NCI-H748 treated with DMSO at 0.1 percent for 48 hours (cell line): ENCODE measurements at regions not wholly inside any gene's neighbourhood (a gene's known extent, or its start where the extent isn't known, plus 50 kb on each side); places are given as distances from the start of the nearest gene placed in this dataset.
A peak's percentile ranks its signal among the peaks of the same experiment; 100 is the strongest.

Source experiments
- DNase-seq: peaks from one replicate; lab custom pipeline; 2025; lab: John Stamatoyannopoulos, UW

DNA sequence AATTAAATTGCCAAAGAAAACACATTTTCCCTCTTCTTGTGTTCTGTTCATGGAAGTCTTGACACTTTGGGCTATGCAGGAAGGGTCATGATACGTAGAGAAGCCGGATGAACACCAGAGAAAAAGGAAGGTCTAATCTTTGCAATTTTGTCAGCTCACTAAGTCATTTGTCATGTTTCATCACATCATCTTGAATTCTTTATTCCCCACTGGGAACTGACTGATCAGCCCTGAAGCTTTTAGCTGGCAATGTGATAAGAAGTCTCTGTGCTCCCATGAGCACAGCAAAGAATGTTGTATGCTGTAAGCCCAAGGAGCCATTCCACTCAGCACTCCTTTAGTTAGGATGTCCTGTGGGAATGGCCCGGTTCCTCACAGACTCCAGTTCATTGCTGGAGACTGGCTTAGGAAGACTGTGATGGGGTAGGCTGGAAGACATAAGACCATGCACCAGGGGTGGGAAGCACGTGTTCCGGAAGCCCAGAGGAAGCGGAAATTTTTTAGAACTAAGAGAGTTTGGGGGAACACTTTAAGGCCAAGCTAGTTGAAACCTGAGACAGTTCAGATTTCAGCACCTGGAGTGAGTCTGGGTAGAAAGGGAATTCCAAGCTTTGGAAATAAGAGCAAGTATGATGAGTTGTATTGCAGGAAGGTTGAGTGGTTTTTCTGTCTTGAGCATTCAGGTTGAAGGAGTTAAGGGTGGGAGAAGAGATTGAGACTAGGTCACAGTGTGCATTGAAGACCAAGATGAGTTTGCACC lies 306.7 kb upstream of the MTNR1B start:
- no peak for DNase-seq

DNA sequence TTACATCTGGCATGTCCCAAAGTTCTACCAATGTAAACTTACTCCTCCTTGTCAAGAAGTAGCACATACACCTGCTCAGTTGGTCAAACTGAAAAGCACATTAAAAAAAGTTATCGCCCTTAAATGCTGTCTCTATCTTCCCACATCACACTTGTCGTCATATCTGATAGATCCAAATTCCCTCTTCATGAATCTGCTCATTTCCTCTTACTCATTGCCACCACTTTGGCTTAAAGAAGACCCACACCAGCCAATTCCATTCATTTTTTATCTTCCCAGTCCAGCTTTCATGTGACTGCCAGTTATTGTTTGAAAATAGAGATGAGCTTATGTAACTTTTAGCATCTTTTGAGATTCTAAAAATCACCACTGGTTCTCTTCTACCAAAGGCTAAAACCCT lies 305.9 kb upstream of the MTNR1B start:
- DNase-seq: no peak

- peak; percentile 76 for DNase-seq
Measured at GRCh38 chr11:92667486-92668152, 301.8 kb upstream of the MTNR1B start.

- DNase-seq: peak; percentile 12
Measured at GRCh38 chr11:92670308-92670890, 299.1 kb upstream of the MTNR1B start.

- no peak for DNase-seq
Measured at GRCh38 chr11:92671081-92671480, 298.4 kb upstream of the MTNR1B start.

GRCh38 chr11:92675303-92675702 lies 294.1 kb upstream of the MTNR1B start:
- DNase-seq: no peak

DNA sequence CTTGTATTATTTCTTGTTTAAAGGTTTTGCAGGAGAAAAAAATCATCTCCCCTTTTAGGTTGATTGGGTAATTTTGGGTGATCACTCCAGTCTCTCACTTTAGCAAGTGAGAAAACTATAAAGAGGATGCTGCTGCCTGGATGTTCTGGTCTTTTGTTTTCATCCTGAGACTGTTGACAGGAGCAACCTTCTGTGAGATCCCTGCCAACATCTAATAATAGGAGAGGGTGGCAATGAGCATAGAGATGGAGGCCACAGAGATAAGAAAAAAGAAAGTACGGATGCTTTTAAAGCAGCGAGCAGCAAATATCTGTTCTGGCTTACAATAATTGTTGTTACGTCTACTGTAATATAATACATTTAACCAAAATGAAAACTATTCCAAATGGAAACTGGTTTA lies 293.6 kb upstream of the MTNR1B start:
- no peak for DNase-seq

DNA sequence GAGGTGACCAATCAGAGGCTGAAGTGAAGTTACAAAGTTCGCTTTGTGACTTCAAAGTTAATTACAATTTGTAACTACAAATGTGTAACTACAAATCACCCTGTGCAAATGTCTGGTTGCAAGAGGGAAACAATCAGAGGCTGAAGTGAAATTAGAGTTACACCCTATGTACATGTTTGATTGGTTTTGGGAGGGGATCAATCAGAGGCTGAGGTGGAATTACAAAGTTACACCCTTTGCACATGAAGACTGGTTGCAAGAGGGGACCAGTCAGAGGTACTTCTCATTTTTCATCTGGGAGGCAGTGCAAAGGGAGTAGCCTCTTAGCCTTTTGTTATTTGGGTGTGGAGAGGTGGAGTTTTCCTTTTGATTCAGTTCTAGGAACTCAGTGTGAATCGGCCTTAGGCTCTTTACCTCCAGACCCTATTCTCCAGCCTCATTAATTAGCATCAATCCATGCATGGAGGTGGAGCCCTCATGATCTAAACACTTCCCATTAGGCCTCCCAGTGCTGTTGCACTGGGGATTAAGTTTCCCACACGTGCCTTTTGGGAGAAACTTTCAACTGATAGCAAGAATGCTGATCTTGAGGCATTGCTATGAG lies 291.3 kb upstream of the MTNR1B start:
- DNase-seq: no peak

DNA sequence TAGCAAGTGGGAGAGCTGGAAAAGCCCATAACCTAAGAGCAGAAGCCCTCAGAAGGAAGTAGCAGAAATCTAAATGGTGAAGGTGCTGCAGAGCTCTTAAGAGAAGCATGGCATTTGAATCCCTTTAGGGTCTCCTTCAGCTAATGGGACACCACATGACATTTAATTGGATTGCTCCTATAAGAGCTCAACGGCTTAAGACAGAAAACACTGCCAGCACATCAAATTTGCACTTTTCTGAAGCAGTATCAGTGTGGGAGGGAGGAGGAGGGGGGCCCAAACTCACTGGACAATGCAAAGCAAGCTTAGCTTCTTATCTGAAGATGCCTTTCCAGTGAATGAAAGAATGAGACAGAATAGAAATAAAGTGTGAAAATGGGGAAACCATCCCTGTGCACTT lies 287.9 kb upstream of the MTNR1B start:
- DNase-seq: no peak

DNA sequence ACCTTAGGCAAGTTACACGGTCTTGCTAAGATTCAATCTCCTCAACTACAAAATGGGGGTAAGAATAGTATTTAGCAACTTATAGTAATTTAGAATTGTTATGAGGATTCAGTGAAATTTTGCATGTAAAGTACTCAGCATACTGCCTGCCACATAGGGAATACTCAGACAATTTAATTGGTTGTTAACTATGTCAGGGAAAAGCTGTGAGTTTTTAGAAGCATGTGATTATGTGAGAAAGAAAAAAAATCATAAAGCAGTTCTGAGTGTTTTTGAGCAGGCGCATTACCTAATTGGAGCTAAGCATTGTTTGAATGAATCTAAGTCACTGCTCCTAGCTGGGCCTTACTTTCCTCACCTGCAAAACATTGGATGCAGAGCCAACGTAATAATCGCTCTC lies 287.3 kb upstream of the MTNR1B start:
- DNase-seq: no peak

GRCh38 chr11:92682952-92683351 lies 286.5 kb upstream of the MTNR1B start:
- no peak for DNase-seq

DNA sequence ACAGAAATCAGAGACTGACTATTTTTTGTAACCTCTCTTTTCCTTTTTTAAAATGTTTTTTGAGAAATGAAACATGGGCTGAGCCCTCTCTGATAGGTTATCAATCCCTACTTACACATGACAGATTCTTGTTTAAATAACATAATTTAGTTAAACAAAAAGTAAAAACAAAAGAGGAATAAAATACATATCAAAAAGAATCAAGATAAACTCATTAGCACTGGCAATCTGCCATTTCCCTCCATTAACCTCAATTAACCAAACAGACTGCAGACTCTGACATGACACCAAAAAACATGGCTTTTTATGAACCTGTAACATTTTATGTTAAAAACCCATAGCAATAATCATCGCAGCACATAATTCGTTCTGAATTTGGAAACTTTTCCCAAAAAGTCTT lies 284.4 kb upstream of the MTNR1B start:
- peak; percentile 57 for DNase-seq

GRCh38 chr11:92687724-92688123 lies 281.7 kb upstream of the MTNR1B start:
- DNase-seq: no peak

GRCh38 chr11:92688416-92688815 lies 281.0 kb upstream of the MTNR1B start:
- DNase-seq: no peak

- DNase-seq: no peak
Measured at GRCh38 chr11:92692826-92693546, 276.5 kb upstream of the MTNR1B start.

DNA sequence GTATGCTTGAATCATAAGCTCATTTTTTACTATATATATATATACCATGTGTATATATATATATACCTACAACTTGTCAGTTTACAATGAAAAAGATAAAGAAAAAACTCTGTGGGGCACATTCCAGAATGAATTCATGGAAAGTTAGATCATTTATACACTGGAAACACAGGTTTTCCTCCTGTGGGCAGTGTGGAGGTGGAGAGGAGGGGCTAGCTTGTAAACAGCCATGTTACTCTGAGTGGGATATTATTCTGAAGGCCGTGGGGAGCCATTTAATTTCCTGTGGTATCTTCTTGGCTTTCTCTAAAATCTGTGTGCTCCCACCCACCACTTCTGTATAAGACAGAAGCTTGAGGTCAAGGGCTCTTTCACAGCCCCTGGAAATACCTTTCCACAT lies 273.4 kb upstream of the MTNR1B start:
- DNase-seq: no peak

DNA sequence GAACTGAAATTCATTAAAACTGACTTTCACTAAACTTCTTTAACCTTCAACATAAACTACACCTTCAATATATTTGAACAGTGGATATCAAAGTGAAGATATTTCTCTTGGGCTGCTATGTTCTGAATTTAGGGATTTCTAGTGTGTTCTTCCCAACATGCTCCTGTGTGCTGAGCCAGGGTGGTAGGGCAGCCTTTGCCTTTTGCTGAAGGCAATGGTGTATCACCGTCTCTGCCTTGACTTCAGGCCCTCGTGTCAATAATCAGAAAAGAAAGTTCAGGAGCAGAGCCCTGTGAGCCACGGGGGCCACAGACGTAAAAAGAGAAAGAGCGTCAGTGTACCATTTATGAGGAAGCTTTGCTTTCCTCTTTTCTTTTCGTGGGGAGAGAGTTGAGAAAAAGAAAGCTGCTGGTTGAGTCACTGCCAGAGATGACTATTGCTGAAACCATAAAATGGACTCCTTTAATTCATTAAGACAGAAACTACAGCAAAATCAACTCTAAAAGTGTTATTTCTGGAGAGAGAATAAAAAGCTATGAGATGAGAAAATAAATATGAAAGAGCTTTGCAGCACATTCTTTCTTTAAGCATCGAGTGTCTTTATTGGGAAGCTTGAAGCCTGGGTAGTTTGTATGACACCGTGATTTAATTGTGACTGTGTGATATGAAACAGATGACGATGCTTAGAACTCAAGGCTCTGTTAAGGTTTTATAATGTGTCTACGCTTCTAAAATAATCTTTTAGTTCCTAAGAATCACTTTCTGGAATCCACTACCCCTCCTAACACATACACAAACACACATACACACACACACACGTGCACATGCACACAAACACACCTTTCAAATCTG lies 271.8 kb upstream of the MTNR1B start:
- DNase-seq: no peak

GRCh38 chr11:92698742-92699141 lies 270.7 kb upstream of the MTNR1B start:
- no peak for DNase-seq

- no peak for DNase-seq
Measured at GRCh38 chr11:92702037-92702804, 267.2 kb upstream of the MTNR1B start.

GRCh38 chr11:92702805-92703448 lies 266.5 kb upstream of the MTNR1B start:
- DNase-seq: no peak
